ENCODE measurements at regions not wholly inside any gene's neighbourhood (a gene's known extent, or its start where the extent isn't known, plus 50 kb on each side); places are given as distances from the start of the nearest gene placed in this dataset.

GRCh38 chrX:34716302-34716701 lies 59.2 kb upstream of the TMEM47 start:
- DNase-seq (ENCODE audit: low read depth): no peak
- no peak for TF ChIP-seq CTCF (conservative IDR thresholded peaks at IDR 0.05; ENCODE audit: low read depth, low read length)
- no peak overlapping the region for H3K4me3 ChIP-seq (ENCODE audit: low read depth, low read length)

- DNase-seq (ENCODE audit: low read depth): no peak
- H3K4me3 ChIP-seq (ENCODE audit: low read depth, low read length): no peak overlapping the region
- TF ChIP-seq CTCF (conservative IDR thresholded peaks at IDR 0.05; ENCODE audit: low read depth, low read length): no peak
Measured at GRCh38 chrX:34734383-34734782, 77.3 kb upstream of the TMEM47 start.

- H3K4me3 ChIP-seq (ENCODE audit: low read depth, low read length): no peak overlapping the region
- no peak for DNase-seq (ENCODE audit: low read depth)
- no peak for TF ChIP-seq CTCF (conservative IDR thresholded peaks at IDR 0.05; ENCODE audit: low read depth, low read length)
Measured at GRCh38 chrX:34744521-34744920, 87.4 kb upstream of the TMEM47 start.

GRCh38 chrX:34749896-34750295 lies 92.8 kb upstream of the TMEM47 start:
- no peak for TF ChIP-seq CTCF (conservative IDR thresholded peaks at IDR 0.05; ENCODE audit: low read depth, low read length)
- no peak for DNase-seq (ENCODE audit: low read depth)
- no peak overlapping the region for H3K4me3 ChIP-seq (ENCODE audit: low read depth, low read length)

GRCh38 chrX:34764852-34765361 lies 107.8 kb upstream of the TMEM47 start:
- no peak for TF ChIP-seq CTCF (conservative IDR thresholded peaks at IDR 0.05; ENCODE audit: low read depth, low read length)
- no peak overlapping the region for H3K4me3 ChIP-seq (ENCODE audit: low read depth, low read length)
- DNase-seq (ENCODE audit: low read depth): no peak

- TF ChIP-seq CTCF (conservative IDR thresholded peaks at IDR 0.05; ENCODE audit: low read depth, low read length): no peak
- DNase-seq (ENCODE audit: low read depth): no peak
- H3K4me3 ChIP-seq (ENCODE audit: low read depth, low read length): no peak overlapping the region
Measured at GRCh38 chrX:34768290-34768689, 111.2 kb upstream of the TMEM47 start.

- no peak for DNase-seq (ENCODE audit: low read depth)
- TF ChIP-seq CTCF (conservative IDR thresholded peaks at IDR 0.05; ENCODE audit: low read depth, low read length): no peak
Measured at GRCh38 chrX:34770511-34770910, 113.4 kb upstream of the TMEM47 start.

More at GRCh38 chrX:34770511-34770910, 113.4 kb upstream of the TMEM47 start:
- H3K4me3 ChIP-seq (ENCODE audit: low read depth, low read length): no peak overlapping the region

All from epithelial cell of proximal tubule (primary cell).